ENCODE measurements at regions not wholly inside any gene's neighbourhood (a gene's known extent, or its start where the extent isn't known, plus 50 kb on each side); places are given as distances from the start of the nearest gene placed in this dataset.
A peak's percentile ranks its signal among the peaks of the same experiment; 100 is the strongest.

- H3K36me3 ChIP-seq (ENCODE audit: insufficient read depth, low read length): no peaks in the 10 kb centered on the region
- H3K27ac ChIP-seq (ENCODE audit: low read depth, low read length): no peak overlapping the region
- no peaks in the 10 kb centered on the region for H3K79me2 ChIP-seq (ENCODE audit: control insufficient read depth, insufficient read depth, low read length, unreplicated experiment)
- H2AFZ ChIP-seq (ENCODE audit: low read length, unreplicated experiment): no peak overlapping the region
- no peaks in the 10 kb centered on the region for H3K4me1 ChIP-seq (ENCODE audit: control insufficient read depth, insufficient read depth, low read length, unreplicated experiment)
- H3K27me3 ChIP-seq (ENCODE audit: insufficient read depth, low read length): no peaks in the 10 kb centered on the region
- no peak overlapping the region for H3K4me3 ChIP-seq (ENCODE audit: low read depth, low read length)
Measured at GRCh38 chr6:155595284-155595683, 139.6 kb upstream of the NOX3 start.

- Histone ChIP-seq H2AFZ (ENCODE audit: low read length, unreplicated experiment) (no peak overlapping the region), H3K36me3 (ENCODE audit: insufficient read depth, low read length) (no peaks in the 10 kb centered on the region), H3K79me2 (ENCODE audit: control insufficient read depth, insufficient read depth, low read length, unreplicated experiment) (no peaks in the 10 kb centered on the region), H3K4me3 (ENCODE audit: low read depth, low read length) (no peak overlapping the region), H3K27me3 (ENCODE audit: insufficient read depth, low read length) (no peaks in the 10 kb centered on the region), H3K4me1 (ENCODE audit: control insufficient read depth, insufficient read depth, low read length, unreplicated experiment) (no peaks in the 10 kb centered on the region), H3K27ac (ENCODE audit: low read depth, low read length) (no peak overlapping the region)
Measured at GRCh38 chr6:155591741-155592140, 136.1 kb upstream of the NOX3 start.

- Histone ChIP-seq H2AFZ (ENCODE audit: low read length, unreplicated experiment) (no peak overlapping the region), H3K27ac (ENCODE audit: low read depth, low read length) (no peak overlapping the region), H3K4me3 (ENCODE audit: low read depth, low read length) (no peak overlapping the region), H3K27me3 (ENCODE audit: insufficient read depth, low read length) (0 out of 2 replicates have a peak, but pooled peaks cover 3% of the 10 kb centered on the region), H3K36me3 (ENCODE audit: insufficient read depth, low read length) (no peaks in the 10 kb centered on the region), H3K4me1 (ENCODE audit: control insufficient read depth, insufficient read depth, low read length, unreplicated experiment) (no peaks in the 10 kb centered on the region), H3K79me2 (ENCODE audit: control insufficient read depth, insufficient read depth, low read length, unreplicated experiment) (no peaks in the 10 kb centered on the region)
Measured at GRCh38 chr6:155589190-155589589, 133.6 kb upstream of the NOX3 start.

- H3K4me1 ChIP-seq (ENCODE audit: control insufficient read depth, insufficient read depth, low read length, unreplicated experiment): no peaks in the 10 kb centered on the region
- H3K27me3 ChIP-seq (ENCODE audit: insufficient read depth, low read length): 0 out of 2 replicates have a peak, but pooled peaks cover 3% of the 10 kb centered on the region
- no peaks in the 10 kb centered on the region for H3K36me3 ChIP-seq (ENCODE audit: insufficient read depth, low read length)
- no peak overlapping the region for H2AFZ ChIP-seq (ENCODE audit: low read length, unreplicated experiment)
- no peak overlapping the region for H3K4me3 ChIP-seq (ENCODE audit: low read depth, low read length)
- H3K27ac ChIP-seq (ENCODE audit: low read depth, low read length): no peak overlapping the region
- H3K79me2 ChIP-seq (ENCODE audit: control insufficient read depth, insufficient read depth, low read length, unreplicated experiment): no peaks in the 10 kb centered on the region
Measured at GRCh38 chr6:155587817-155588216, 132.2 kb upstream of the NOX3 start.

GRCh38 chr6:155586090-155586489, 130.5 kb upstream of the NOX3 start:
- H3K79me2 ChIP-seq (ENCODE audit: control insufficient read depth, insufficient read depth, low read length, unreplicated experiment): no peaks in the 10 kb centered on the region
- H3K27ac ChIP-seq (ENCODE audit: low read depth, low read length): no peak overlapping the region
- H3K36me3 ChIP-seq (ENCODE audit: insufficient read depth, low read length): no peaks in the 10 kb centered on the region
- 0 out of 2 replicates have a peak, but pooled peaks cover 3% of the 10 kb centered on the region for H3K27me3 ChIP-seq (ENCODE audit: insufficient read depth, low read length)
- H3K4me1 ChIP-seq (ENCODE audit: control insufficient read depth, insufficient read depth, low read length, unreplicated experiment): no peaks in the 10 kb centered on the region
- no peak overlapping the region for H2AFZ ChIP-seq (ENCODE audit: low read length, unreplicated experiment)
- H3K4me3 ChIP-seq (ENCODE audit: low read depth, low read length): no peak overlapping the region

- Histone ChIP-seq H3K79me2 (ENCODE audit: control insufficient read depth, insufficient read depth, low read length, unreplicated experiment) (no peaks in the 10 kb centered on the region), H3K4me3 (ENCODE audit: low read depth, low read length) (no peak overlapping the region), H3K4me1 (ENCODE audit: control insufficient read depth, insufficient read depth, low read length, unreplicated experiment) (no peaks in the 10 kb centered on the region), H2AFZ (ENCODE audit: low read length, unreplicated experiment) (peak overlapping the region; percentile 32), H3K27me3 (ENCODE audit: insufficient read depth, low read length) (0 out of 2 replicates have a peak, but pooled peaks cover 3% of the 10 kb centered on the region), H3K36me3 (ENCODE audit: insufficient read depth, low read length) (no peaks in the 10 kb centered on the region), H3K27ac (ENCODE audit: low read depth, low read length) (no peak overlapping the region)
Measured at GRCh38 chr6:155584006-155584405, 128.4 kb upstream of the NOX3 start.

- no peaks in the 10 kb centered on the region for H3K4me1 ChIP-seq (ENCODE audit: control insufficient read depth, insufficient read depth, low read length, unreplicated experiment)
- H3K27me3 ChIP-seq (ENCODE audit: insufficient read depth, low read length): 0 out of 2 replicates have a peak, but pooled peaks cover 3% of the 10 kb centered on the region
- no peaks in the 10 kb centered on the region for H3K36me3 ChIP-seq (ENCODE audit: insufficient read depth, low read length)
- no peak overlapping the region for H3K27ac ChIP-seq (ENCODE audit: low read depth, low read length)
- no peaks in the 10 kb centered on the region for H3K79me2 ChIP-seq (ENCODE audit: control insufficient read depth, insufficient read depth, low read length, unreplicated experiment)
- no peak overlapping the region for H2AFZ ChIP-seq (ENCODE audit: low read length, unreplicated experiment)
- no peak overlapping the region for H3K4me3 ChIP-seq (ENCODE audit: low read depth, low read length)
Measured at GRCh38 chr6:155582016-155582991, 126.7 kb upstream of the NOX3 start.

GRCh38 chr6:155580904-155581303, 125.3 kb upstream of the NOX3 start:
- Histone ChIP-seq H3K79me2 (ENCODE audit: control insufficient read depth, insufficient read depth, low read length, unreplicated experiment) (no peaks in the 10 kb centered on the region), H3K4me1 (ENCODE audit: control insufficient read depth, insufficient read depth, low read length, unreplicated experiment) (no peaks in the 10 kb centered on the region), H3K36me3 (ENCODE audit: insufficient read depth, low read length) (no peaks in the 10 kb centered on the region), H3K27me3 (ENCODE audit: insufficient read depth, low read length) (no peaks in the 10 kb centered on the region), H3K4me3 (ENCODE audit: low read depth, low read length) (no peak overlapping the region), H2AFZ (ENCODE audit: low read length, unreplicated experiment) (no peak overlapping the region), H3K27ac (ENCODE audit: low read depth, low read length) (no peak overlapping the region)

- Histone ChIP-seq H3K4me3 (ENCODE audit: low read depth, low read length) (no peak overlapping the region), H3K27me3 (ENCODE audit: insufficient read depth, low read length) (no peaks in the 10 kb centered on the region), H3K27ac (ENCODE audit: low read depth, low read length) (no peak overlapping the region), H3K4me1 (ENCODE audit: control insufficient read depth, insufficient read depth, low read length, unreplicated experiment) (no peaks in the 10 kb centered on the region), H2AFZ (ENCODE audit: low read length, unreplicated experiment) (no peak overlapping the region), H3K79me2 (ENCODE audit: control insufficient read depth, insufficient read depth, low read length, unreplicated experiment) (no peaks in the 10 kb centered on the region), H3K36me3 (ENCODE audit: insufficient read depth, low read length) (no peaks in the 10 kb centered on the region)
Measured at GRCh38 chr6:155578251-155578650, 122.6 kb upstream of the NOX3 start.

GRCh38 chr6:155561966-155562364, 106.3 kb upstream of the NOX3 start:
- no peaks in the 10 kb centered on the region for H3K36me3 ChIP-seq (ENCODE audit: insufficient read depth, low read length)
- peaks cover 4% of the 10 kb centered on the region; the same call in 1 of the 2 replicates for H3K27me3 ChIP-seq (ENCODE audit: insufficient read depth, low read length)
- H2AFZ ChIP-seq (ENCODE audit: low read length, unreplicated experiment): no peak overlapping the region
- no peak overlapping the region for H3K27ac ChIP-seq (ENCODE audit: low read depth, low read length)
- H3K4me3 ChIP-seq (ENCODE audit: low read depth, low read length): no peak overlapping the region
- no peaks in the 10 kb centered on the region for H3K79me2 ChIP-seq (ENCODE audit: control insufficient read depth, insufficient read depth, low read length, unreplicated experiment)
- H3K4me1 ChIP-seq (ENCODE audit: control insufficient read depth, insufficient read depth, low read length, unreplicated experiment): no peaks in the 10 kb centered on the region
